HepG2 (cell line): ENCODE measurements at regions not wholly inside any gene's neighbourhood (a gene's known extent, or its start where the extent isn't known, plus 50 kb on each side); places are given as distances from the start of the nearest gene placed in this dataset.

Experiments used
- ATAC-seq: fragments of 200-7000 bp; cut with Tn5 transposase; 3 replicates; pipeline ENCODE4 v1.9.1; 2020; ENCODE audit warnings: mild to moderate bottlenecking, moderate library complexity
- BruUV-seq: library from RNA; stranded (reverse); fragments of 400-500 nt; replicated peaks from 2 replicates; lab custom pipeline; 2021; lab: Mats Ljungman, UMichigan
- CTCF ChIA-PET: fragments of 300-600 bp; formaldehyde crosslinking; extraction: SDS; loops from one replicate; lab custom pipeline; 2021; ENCODE audit warnings: low total read pairs, inconsistent platforms, low intra/inter-chr PET ratio; lab: Yijun Ruan, JAX
- POLR2A ChIA-PET: fragments of 350-600 bp; sonication (Branson Sonifier 250); formaldehyde crosslinking; loops from one replicate; lab custom pipeline; 2020; ENCODE audit warnings: antibody characterized with exemption, inconsistent platforms; lab: Yijun Ruan, JAX
- DNase-seq: peaks from one replicate; pipeline ENCODE4 v3.0.0-alpha.2; 2015; ENCODE audit warnings: low spot score
- FAIRE-seq: peaks from 3 replicates; lab custom pipeline; 2011; peaks lifted over from hg19 to GRCh38; lab: Jason Lieb, UNC
- H2AFZ ChIP-seq: one replicate; pipeline ENCODE4 v1.6.1; 2011; ENCODE audit warnings: low read length, inconsistent platforms
- H3K27ac ChIP-seq: fragments of 300-600 bp; 3 replicates; pipeline ENCODE4 v1.8.0; 2011; ENCODE audit warnings: mixed run types, mild to moderate bottlenecking, mixed read lengths, low read length, inconsistent platforms; ENCODE audit not compliant: insufficient read depth; ENCODE audit errors: extremely low read length
- H3K27me3 ChIP-seq, 2 experiments: fragments of 200-600 bp in 1 of 2; 2 replicates in 1 of 2; 3 replicates in 1 of 2; pipeline versions ENCODE4 v1.6.0 to v1.8.0; 2011; ENCODE audit warnings: low read length in 2 of 2, mild to moderate bottlenecking in 2 of 2, moderate library complexity in 2 of 2, inconsistent platforms in 1 of 2; ENCODE audit not compliant: insufficient read depth in 2 of 2, control insufficient read depth in 1 of 2
- H3K36me3 ChIP-seq, 2 experiments: fragments of 200-600 bp in 1 of 2; replicated peaks in 1 of 2; 2 replicates in 1 of 2; 3 replicates in 1 of 2; pipeline versions ENCODE4 v1.5.1 to v1.8.0; 2011; ENCODE audit warnings: low read length in 2 of 2, inconsistent platforms in 1 of 2; ENCODE audit not compliant: insufficient read depth in 2 of 2, control insufficient read depth in 1 of 2
- H3K4me1 ChIP-seq: 2 replicates; pipeline ENCODE4 v1.5.1; 2012; ENCODE audit warnings: low read length, inconsistent platforms; ENCODE audit not compliant: insufficient read depth
- H3K4me2 ChIP-seq: 2 replicates; pipeline ENCODE4 v1.6.0; 2011; ENCODE audit warnings: low read depth, low read length, inconsistent platforms
- H3K4me3 ChIP-seq, 3 experiments: fragments of 200-600 bp in 1 of 3; sonication (generic), shearing (Covaris generic) in 1 of 3; replicated peaks in 1 of 3; 2 replicates each; pipeline ENCODE4 v1.5.1; 2011 to 2016; ENCODE audit warnings: low read length in 3 of 3, inconsistent platforms in 2 of 3, low read depth in 2 of 3, mild to moderate bottlenecking in 2 of 3, control low read depth in 1 of 3, mixed read lengths in 1 of 3; ENCODE audit not compliant: insufficient read depth in 1 of 3
- H3K79me2 ChIP-seq: one replicate; pipeline ENCODE4 v1.6.1; 2011; ENCODE audit warnings: low read length, inconsistent platforms; ENCODE audit not compliant: insufficient read depth
- H3K9ac ChIP-seq: 2 replicates; pipeline ENCODE4 v1.6.0; 2011; ENCODE audit warnings: mild to moderate bottlenecking, low read depth, low read length, inconsistent platforms; ENCODE audit not compliant: insufficient read depth
- H3K9me3 ChIP-seq: 2 replicates; pipeline ENCODE4 v1.5.1; 2012; ENCODE audit warnings: mild to moderate bottlenecking, low read length
- H4K20me1 ChIP-seq: 2 replicates; pipeline ENCODE4 v1.6.0; 2011; ENCODE audit warnings: inconsistent platforms, mild to moderate bottlenecking, low read length, moderate library complexity; ENCODE audit not compliant: insufficient read depth
- ATRX ChIP-seq: sonication (generic); formaldehyde crosslinking; IDR thresholded peaks from 2 replicates; pipeline ENCODE4 v1.4.0; 2020; ENCODE audit warnings: missing genetic modification reagents, borderline replicate concordance
- HDAC6 ChIP-seq: fragments of 200-600 bp; sonication (generic); IDR thresholded peaks from 2 replicates; pipeline ENCODE4 v1.7.0; 2017; ENCODE audit warnings: mild to moderate bottlenecking, antibody characterized with exemption, low read length, low read depth
- HMG20A ChIP-seq: IDR thresholded peaks from 2 replicates; pipeline ENCODE4 v1.6.1; 2016; ENCODE audit warnings: borderline replicate concordance
- HOXA9 ChIP-seq: sonication (generic); formaldehyde crosslinking; IDR thresholded peaks from 2 replicates; pipeline ENCODE4 v1.8.1; 2022; ENCODE audit warnings: missing genetic modification reagents, mild to moderate bottlenecking, moderate library complexity, borderline replicate concordance
- MEIS2 ChIP-seq: sonication (generic); formaldehyde crosslinking; IDR thresholded peaks from 2 replicates; pipeline ENCODE4 v1.9.0; 2021; ENCODE audit warnings: mild to moderate bottlenecking, missing genetic modification reagents
- MTA3 ChIP-seq: sonication (generic); formaldehyde crosslinking; IDR thresholded peaks from 2 replicates; pipeline ENCODE4 v1.4.0; 2020; ENCODE audit warnings: missing genetic modification reagents
- POLR2AphosphoS5 ChIP-seq: IDR thresholded peaks from 2 replicates; pipeline ENCODE4 v1.6.1; 2012; ENCODE audit warnings: low read depth, low read length
- PRPF4 ChIP-seq: fragments of 200-400 bp; formaldehyde crosslinking; IDR thresholded peaks from 2 replicates; pipeline ENCODE4 v1.6.1; 2016; ENCODE audit warnings: low read length, low read depth; ENCODE audit not compliant: poor library complexity, severe bottlenecking
- RCOR2 ChIP-seq: IDR thresholded peaks from 2 replicates; pipeline ENCODE4 v1.6.1; 2016; ENCODE audit warnings: missing biosample characterization, missing genetic modification reagents
- SP4 ChIP-seq: sonication (generic); formaldehyde crosslinking; IDR thresholded peaks from 2 replicates; pipeline ENCODE4 v1.8.1; 2023; ENCODE audit warnings: mild to moderate bottlenecking, missing genetic modification reagents
- ZNF121 ChIP-seq: sonication (generic); formaldehyde crosslinking; IDR thresholded peaks from 2 replicates; pipeline ENCODE4 v1.5.0; 2020; ENCODE audit warnings: mild to moderate bottlenecking, missing genetic modification reagents
- ZNF3 ChIP-seq: IDR thresholded peaks from 2 replicates; pipeline ENCODE4 v1.7.0; 2017; ENCODE audit warnings: inconsistent platforms
- ZNF552 ChIP-seq: sonication (generic); formaldehyde crosslinking; IDR thresholded peaks from 2 replicates; pipeline ENCODE4 v1.9.0; 2022; ENCODE audit warnings: missing genetic modification reagents, mild to moderate bottlenecking, borderline replicate concordance
- ZNF564 ChIP-seq: sonication (generic); formaldehyde crosslinking; IDR thresholded peaks from 2 replicates; pipeline ENCODE4 v1.8.1; 2023; ENCODE audit warnings: mild to moderate bottlenecking, missing genetic modification reagents
- ZNF891 ChIP-seq: sonication (generic); formaldehyde crosslinking; IDR thresholded peaks from 2 replicates; pipeline ENCODE4 v1.5.0; 2020; ENCODE audit warnings: mild to moderate bottlenecking, missing genetic modification reagents
- WGBS: methylation state at CpG from one replicate; pipeline ENCODE4 v1.1.6; 2017; ENCODE audit warnings: low lambda C conversion rate; 5-methylcytosine and 5-hydroxymethylcytosine counted together
- in situ Hi-C: cut with HindIII; loops from 2 replicates; pipeline ENCODE4 v1.10.0; 2017; ENCODE audit warnings: low pct_unique_long_range_greater_than_20kb; ENCODE audit not compliant: extremely low pct_ligation_motif_present
- intact Hi-C: fragments of 100-400 bp; cut with micrococcal nuclease; formaldehyde crosslinking; loops from one replicate; pipeline ENCODE4 v1.10.0; 2022; ENCODE audit not compliant: unreplicated experiment
- TF ChIP-seq, protein P1 (sequence below): sonication (generic); formaldehyde crosslinking; IDR thresholded peaks from 2 replicates; pipeline ENCODE4 v1.5.0; 2020; ENCODE audit warnings: missing genetic modification reagents

DNA sequence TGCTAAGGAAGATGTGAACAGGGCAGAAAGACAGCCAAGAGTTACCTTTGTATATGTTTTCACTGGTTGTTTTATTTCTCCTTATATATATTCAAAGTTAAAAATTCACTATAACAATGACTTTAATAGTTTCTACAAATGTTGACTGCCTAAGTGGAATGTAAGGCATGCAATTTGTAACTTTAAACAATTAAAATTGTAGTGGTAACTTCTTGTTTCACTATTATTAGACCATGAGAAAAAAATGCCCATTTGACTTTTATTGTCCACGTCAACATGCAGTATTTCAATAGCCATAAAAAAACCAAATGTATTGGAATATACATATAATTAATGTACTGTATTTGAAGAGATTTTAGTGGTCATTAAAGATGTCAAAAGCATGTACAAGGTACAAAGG, 340.7 kb upstream of the CBLB start:
- Histone ChIP-seq H4K20me1 (no peaks in the 10 kb centered on the region), H3K27ac (no peak overlapping the region), H3K4me3 (no peak overlapping the region), H3K36me3 (no peaks in the 10 kb centered on the region), H3K4me2 (no peak overlapping the region), H3K4me1 (no peaks in the 10 kb centered on the region), H3K9ac (no peak overlapping the region), H3K9me3 (no peaks in the 10 kb centered on the region), H2AFZ (no peak overlapping the region), H3K27me3 (no peaks in the 10 kb centered on the region; a peak in 1 of 5 replicates), H3K79me2 (no peaks in the 10 kb centered on the region)
- BruUV-seq = no TSS peak
- WGBS = 0% methylated on average over 1 of the region's 1 CpG
- in situ Hi-C loops = no loop called here
- ChIA-PET POLR2A (no interaction called here), CTCF (no interaction called here)
- TF ChIP-seq ATRX (CRISPR knock-in tag) (no peak), MTA3 (CRISPR knock-in tag) (no peak), HMG20A (no peak), MEIS2 (CRISPR knock-in tag) (no peak), HOXA9 (no peak)
- intact Hi-C loops = no loop called here
- DNase-seq (no peak), FAIRE-seq (no peak), ATAC-seq (no peak)

DNA sequence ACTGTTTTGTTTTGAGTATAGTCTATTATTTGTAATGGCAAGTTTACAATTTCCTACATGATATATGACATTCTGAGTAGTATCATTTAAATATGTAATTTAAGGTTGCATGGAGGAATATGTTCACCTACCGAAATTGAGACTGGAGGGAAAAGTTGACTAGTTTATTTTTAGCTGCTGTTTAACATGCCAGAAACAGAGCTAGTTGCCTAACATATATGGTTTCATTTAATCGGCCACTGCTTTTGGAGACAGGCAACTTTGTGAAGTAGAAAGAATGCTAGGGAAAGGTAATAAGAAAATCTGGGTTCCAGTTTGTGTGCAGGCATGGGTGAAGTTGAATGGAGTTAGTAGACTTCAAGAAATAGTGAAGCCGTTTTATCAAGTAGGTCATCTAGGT, 342.1 kb upstream of the CBLB start:
- intact Hi-C loops = no loop called here
- H3K27me3 ChIP-seq = no peaks in the 10 kb centered on the region; a peak in 1 of 5 replicates
- H2AFZ ChIP-seq = no peak overlapping the region
- in situ Hi-C loops = no loop called here
- H3K79me2 ChIP-seq = no peaks in the 10 kb centered on the region
- DNase-seq (no peak), FAIRE-seq (no peak), ATAC-seq (no peak)
- H3K9ac ChIP-seq = no peak overlapping the region
- no peaks in the 10 kb centered on the region for H3K4me1 ChIP-seq
- ChIA-PET POLR2A (no interaction called here), CTCF (no interaction called here)
- BruUV-seq = no TSS peak
- H3K9me3 ChIP-seq = no peaks in the 10 kb centered on the region
- 0% methylated on average over 3 of the region's 3 CpGs for WGBS
- no peaks in the 10 kb centered on the region for H4K20me1 ChIP-seq
- no peak overlapping the region for H3K4me3 ChIP-seq
- TF ChIP-seq SP4 (no peak), HDAC6 (no peak), PRPF4 (no peak), POLR2AphosphoS5 (no peak), ZNF564 (no peak), ZNF891 (CRISPR knock-in tag) (no peak), ZNF3 (CRISPR knock-in tag) (no peak), ZNF552 (no peak), RCOR2 (CRISPR knock-in tag) (no peak), ZNF121 (CRISPR knock-in tag) (no peak)
- TF ChIP-seq, protein P1, sequence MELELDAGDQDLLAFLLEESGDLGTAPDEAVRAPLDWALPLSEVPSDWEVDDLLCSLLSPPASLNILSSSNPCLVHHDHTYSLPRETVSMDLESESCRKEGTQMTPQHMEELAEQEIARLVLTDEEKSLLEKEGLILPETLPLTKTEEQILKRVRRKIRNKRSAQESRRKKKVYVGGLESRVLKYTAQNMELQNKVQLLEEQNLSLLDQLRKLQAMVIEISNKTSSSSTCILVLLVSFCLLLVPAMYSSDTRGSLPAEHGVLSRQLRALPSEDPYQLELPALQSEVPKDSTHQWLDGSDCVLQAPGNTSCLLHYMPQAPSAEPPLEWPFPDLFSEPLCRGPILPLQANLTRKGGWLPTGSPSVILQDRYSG (CRISPR knock-in tag) = no peak
- H3K27ac ChIP-seq = no peak overlapping the region
- H3K36me3 ChIP-seq = no peaks in the 10 kb centered on the region
- H3K4me2 ChIP-seq = no peak overlapping the region
